NT2/D1 (cell line): ENCODE measurements at regions not wholly inside any gene's neighbourhood (a gene's known extent, or its start where the extent isn't known, plus 50 kb on each side); places are given as distances from the start of the nearest gene placed in this dataset.

Experiments used
- SUZ12 ChIP-seq: IDR thresholded peaks from 2 replicates; pipeline ENCODE4 v1.6.1; 2011; ENCODE audit not compliant: insufficient read length, insufficient read depth; ENCODE audit errors: extremely low read depth
- YY1 ChIP-seq: IDR thresholded peaks from 2 replicates; pipeline ENCODE4 v1.6.1; 2011; ENCODE audit not compliant: insufficient read length, insufficient read depth
- ZNF274 ChIP-seq: IDR thresholded peaks from 2 replicates; pipeline ENCODE4 v1.6.1; 2011; ENCODE audit warnings: mild to moderate bottlenecking, low read depth, low read length

GRCh38 chr5:121489972-121490371, 361.7 kb upstream of the FTMT start:
- TF ChIP-seq YY1 (no peak), SUZ12 (no peak), ZNF274 (no peak)
